ENCODE measurements at regions not wholly inside any gene's neighbourhood (a gene's known extent, or its start where the extent isn't known, plus 50 kb on each side); places are given as distances from the start of the nearest gene placed in this dataset.

DNA sequence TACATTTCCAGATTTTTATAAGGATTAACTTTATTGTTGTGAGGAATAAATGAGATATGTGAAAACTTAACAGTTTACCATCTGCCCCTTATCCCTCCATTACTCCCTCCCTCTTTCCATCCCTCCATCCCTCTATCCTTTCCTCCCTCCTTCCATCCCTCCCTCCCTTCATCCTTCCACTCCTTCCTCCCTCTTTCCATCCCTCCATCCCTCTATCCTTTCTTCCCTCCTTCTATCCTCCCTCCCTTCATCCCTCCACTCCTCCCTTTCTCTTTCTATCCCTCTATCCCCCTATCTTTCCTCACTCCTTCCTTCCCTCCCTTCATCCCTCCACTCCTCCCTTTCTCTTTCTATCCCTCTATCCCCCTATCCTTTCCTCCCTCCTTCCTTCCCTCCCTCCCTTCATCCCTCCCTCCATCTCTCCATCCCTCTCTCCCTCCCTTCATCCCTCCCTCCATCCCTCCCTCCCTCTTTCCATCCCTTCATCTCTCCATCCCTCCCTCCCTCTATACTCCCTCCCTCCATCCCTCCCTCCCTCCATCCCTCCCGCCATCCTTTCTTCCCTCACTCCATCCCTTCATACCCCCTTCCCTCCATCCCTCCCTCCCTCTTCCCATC is 181.8 kb upstream of the PLXNC1 start (continued):
- TF ChIP-seq, protein P1, sequence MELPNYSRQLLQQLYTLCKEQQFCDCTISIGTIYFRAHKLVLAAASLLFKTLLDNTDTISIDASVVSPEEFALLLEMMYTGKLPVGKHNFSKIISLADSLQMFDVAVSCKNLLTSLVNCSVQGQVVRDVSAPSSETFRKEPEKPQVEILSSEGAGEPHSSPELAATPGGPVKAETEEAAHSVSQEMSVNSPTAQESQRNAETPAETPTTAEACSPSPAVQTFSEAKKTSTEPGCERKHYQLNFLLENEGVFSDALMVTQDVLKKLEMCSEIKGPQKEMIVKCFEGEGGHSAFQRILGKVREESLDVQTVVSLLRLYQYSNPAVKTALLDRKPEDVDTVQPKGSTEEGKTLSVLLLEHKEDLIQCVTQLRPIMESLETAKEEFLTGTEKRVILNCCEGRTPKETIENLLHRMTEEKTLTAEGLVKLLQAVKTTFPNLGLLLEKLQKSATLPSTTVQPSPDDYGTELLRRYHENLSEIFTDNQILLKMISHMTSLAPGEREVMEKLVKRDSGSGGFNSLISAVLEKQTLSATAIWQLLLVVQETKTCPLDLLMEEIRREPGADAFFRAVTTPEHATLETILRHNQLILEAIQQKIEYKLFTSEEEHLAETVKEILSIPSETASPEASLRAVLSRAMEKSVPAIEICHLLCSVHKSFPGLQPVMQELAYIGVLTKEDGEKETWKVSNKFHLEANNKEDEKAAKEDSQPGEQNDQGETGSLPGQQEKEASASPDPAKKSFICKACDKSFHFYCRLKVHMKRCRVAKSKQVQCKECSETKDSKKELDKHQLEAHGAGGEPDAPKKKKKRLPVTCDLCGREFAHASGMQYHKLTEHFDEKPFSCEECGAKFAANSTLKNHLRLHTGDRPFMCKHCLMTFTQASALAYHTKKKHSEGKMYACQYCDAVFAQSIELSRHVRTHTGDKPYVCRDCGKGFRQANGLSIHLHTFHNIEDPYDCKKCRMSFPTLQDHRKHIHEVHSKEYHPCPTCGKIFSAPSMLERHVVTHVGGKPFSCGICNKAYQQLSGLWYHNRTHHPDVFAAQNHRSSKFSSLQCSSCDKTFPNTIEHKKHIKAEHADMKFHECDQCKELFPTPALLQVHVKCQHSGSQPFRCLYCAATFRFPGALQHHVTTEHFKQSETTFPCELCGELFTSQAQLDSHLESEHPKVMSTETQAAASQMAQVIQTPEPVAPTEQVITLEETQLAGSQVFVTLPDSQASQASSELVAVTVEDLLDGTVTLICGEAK (IDR thresholded peaks at IDR 0.05; ENCODE audit: borderline replicate concordance), result no peak
- no peak for TF ChIP-seq POLR2AphosphoS5 (IDR thresholded peaks at IDR 0.05; ENCODE audit: low read length)

DNA sequence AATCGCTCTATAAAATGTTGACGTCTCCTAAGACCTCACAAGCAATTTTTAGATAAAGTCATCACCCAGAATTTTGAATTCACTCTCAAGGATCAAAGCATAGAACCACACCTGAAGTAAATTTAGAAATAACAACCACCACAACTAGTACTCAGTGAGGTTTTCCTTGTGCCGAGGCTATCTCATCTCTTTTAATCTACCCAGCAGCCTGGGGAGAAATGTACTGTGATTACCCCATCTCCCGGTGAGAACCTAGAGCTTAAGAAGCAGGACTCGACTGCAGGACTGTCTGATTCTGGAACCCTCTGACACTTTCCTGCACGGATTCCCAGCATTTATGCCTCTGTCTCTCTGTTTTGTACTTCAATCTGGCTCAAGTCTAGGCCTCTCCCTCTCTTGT is 180.9 kb upstream of the PLXNC1 start:
- no peaks in the 10 kb centered on the region for H3K36me3 ChIP-seq (ENCODE audit: control insufficient read depth in 2 of 2, insufficient read depth in 2 of 2, low read length in 1 of 2)
- no peaks in the 10 kb centered on the region for H3K9me3 ChIP-seq (replicated peaks; ENCODE audit: control insufficient read depth, insufficient read depth, low read length)
- H4K20me1 ChIP-seq (ENCODE audit: control insufficient read depth, insufficient read depth), result no peaks in the 10 kb centered on the region
- POLR2A ChIA-PET, result interaction anchor here (0.9 kb wide), 1 partner anchor 18 kb away, joined by 4 read pairs; no protein-coding TSS in a partner anchor
- H3K79me2 ChIP-seq (ENCODE audit: control insufficient read depth, insufficient read depth, low read length), result no peaks in the 10 kb centered on the region
- no peak overlapping the region for H3K9ac ChIP-seq (ENCODE audit: control insufficient read depth, insufficient read depth, low read length)
- no peak for ATAC-seq
- in situ Hi-C loops (cut with MboI) (no loop called here), intact Hi-C loops (cut with micrococcal nuclease; ENCODE audit: unreplicated experiment) (no loop called here)
- no peak for FAIRE-seq
- no peak overlapping the region for H3K27ac ChIP-seq (ENCODE audit: control insufficient read depth, insufficient read depth)
- TF ChIP-seq SRF (IDR thresholded peaks at IDR 0.05; ENCODE audit: low read depth in 2 of 2, low read length in 2 of 2), result no peak
- no peak for TF ChIP-seq MEF2A (IDR thresholded peaks at IDR 0.05; ENCODE audit: insufficient read depth, low read depth, low read length)
- no peak for TF ChIP-seq TCF3 (IDR thresholded peaks at IDR 0.05; ENCODE audit: borderline replicate concordance, insufficient read depth, low read depth, low read length)
- no peak for TF ChIP-seq PAX5 (IDR thresholded peaks at IDR 0.05; ENCODE audit: borderline replicate concordance, low read depth, low read length)
- no peak for TF ChIP-seq SREBF2 (IDR thresholded peaks at IDR 0.05; ENCODE audit: low read length)
- SMC1A ChIA-PET (ENCODE audit: uncharacterized antibody, unreplicated experiment), result no interaction called here
- no peak for DNase-seq (ENCODE audit: low read depth, low spot score)
- H3K27me3 ChIP-seq (replicated peaks in 1 of 2; ENCODE audit: control insufficient read depth in 2 of 2, insufficient read depth in 2 of 2, low read length in 1 of 2), result no peaks in the 10 kb centered on the region; a peak in 1 of 4 replicates
- CTCF ChIA-PET, result no interaction called here
- RAD21 ChIA-PET (ENCODE audit: unreplicated experiment), result no interaction called here
- no peak overlapping the region for H2AFZ ChIP-seq (ENCODE audit: control insufficient read depth, low read depth, low read length)
- no peak overlapping the region for H3K4me3 ChIP-seq
- no TSS peak for BruUV-seq (replicated peaks)
- H3K4me1 ChIP-seq (ENCODE audit: control insufficient read depth, insufficient read depth, low read length), result no peaks in the 10 kb centered on the region
- WGBS (ENCODE audit: insufficient coverage, insufficient replicate concordance, low lambda C conversion rate, missing lambda C conversion rate), result 38% methylated on average over 6 of the region's 6 CpGs
- no peak overlapping the region for H3K4me2 ChIP-seq (ENCODE audit: control insufficient read depth, insufficient read depth)
